Gastroesophageal sphincter (tissue), 3 donors: ENCODE measurements at regions not wholly inside any gene's neighbourhood (a gene's known extent, or its start where the extent isn't known, plus 50 kb on each side); places are given as distances from the start of the nearest gene placed in this dataset.

Source experiments
- EP300 ChIP-seq: sonication (generic); formaldehyde crosslinking; IDR thresholded peaks from one replicate; pipeline ENCODE4 v1.6.1; 2017; ENCODE audit warnings: antibody characterized with exemption, mild to moderate bottlenecking
- POLR2A ChIP-seq, 2 donors: fragments of 450-650 bp; IDR thresholded peaks; one replicate each; pipeline ENCODE4 v1.6.1; 2017; ENCODE audit warnings: antibody characterized with exemption in 2 of 2, mild to moderate bottlenecking in 2 of 2, moderate library complexity in 1 of 2
- POLR2AphosphoS5 ChIP-seq: sonication (generic); formaldehyde crosslinking; IDR thresholded peaks from one replicate; pipeline ENCODE4 v1.6.1; 2017; ENCODE audit warnings: antibody characterized with exemption
- TF ChIP-seq, protein P1 (sequence below), 4 experiments: fragments of 200-600 bp in 2 of 4; fragments of 450-650 bp in 2 of 4; sonication (generic) in 1 of 4; IDR thresholded peaks; one replicate each; pipeline ENCODE4 v1.5.1; 2017 to 2019; ENCODE audit warnings: antibody characterized with exemption in 4 of 4, mild to moderate bottlenecking in 2 of 4, moderate library complexity in 2 of 4

DNA sequence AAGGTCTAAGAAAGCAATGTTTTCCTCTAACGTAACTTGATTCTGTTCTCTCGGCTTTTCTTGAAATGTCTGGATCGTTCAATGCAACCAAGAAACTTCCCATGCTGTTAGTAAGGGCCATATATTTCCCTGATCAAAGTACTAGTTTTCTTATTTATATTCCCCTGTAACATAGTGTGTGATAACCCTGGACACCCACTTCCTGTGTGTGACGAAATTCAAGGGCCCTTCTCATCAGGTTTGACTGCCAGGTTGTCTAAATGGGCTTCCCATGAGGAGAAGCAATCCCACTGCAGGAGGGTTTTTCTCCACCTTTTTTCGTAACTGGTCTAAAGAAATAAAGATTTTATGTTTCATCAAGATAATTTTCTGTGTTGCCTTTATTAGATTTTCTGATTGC, 102.6 kb upstream of the RPS6KA2 start:
- TF ChIP-seq, protein P1, sequence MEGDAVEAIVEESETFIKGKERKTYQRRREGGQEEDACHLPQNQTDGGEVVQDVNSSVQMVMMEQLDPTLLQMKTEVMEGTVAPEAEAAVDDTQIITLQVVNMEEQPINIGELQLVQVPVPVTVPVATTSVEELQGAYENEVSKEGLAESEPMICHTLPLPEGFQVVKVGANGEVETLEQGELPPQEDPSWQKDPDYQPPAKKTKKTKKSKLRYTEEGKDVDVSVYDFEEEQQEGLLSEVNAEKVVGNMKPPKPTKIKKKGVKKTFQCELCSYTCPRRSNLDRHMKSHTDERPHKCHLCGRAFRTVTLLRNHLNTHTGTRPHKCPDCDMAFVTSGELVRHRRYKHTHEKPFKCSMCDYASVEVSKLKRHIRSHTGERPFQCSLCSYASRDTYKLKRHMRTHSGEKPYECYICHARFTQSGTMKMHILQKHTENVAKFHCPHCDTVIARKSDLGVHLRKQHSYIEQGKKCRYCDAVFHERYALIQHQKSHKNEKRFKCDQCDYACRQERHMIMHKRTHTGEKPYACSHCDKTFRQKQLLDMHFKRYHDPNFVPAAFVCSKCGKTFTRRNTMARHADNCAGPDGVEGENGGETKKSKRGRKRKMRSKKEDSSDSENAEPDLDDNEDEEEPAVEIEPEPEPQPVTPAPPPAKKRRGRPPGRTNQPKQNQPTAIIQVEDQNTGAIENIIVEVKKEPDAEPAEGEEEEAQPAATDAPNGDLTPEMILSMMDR (IDR thresholded peaks at IDR 0.05) = no peak
- TF ChIP-seq POLR2AphosphoS5 = no peak
- TF ChIP-seq EP300 = no peak
- no peak for TF ChIP-seq POLR2A (IDR thresholded peaks at IDR 0.05)
